ENCODE measurements at regions not wholly inside any gene's neighbourhood (a gene's known extent, or its start where the extent isn't known, plus 50 kb on each side); places are given as distances from the start of the nearest gene placed in this dataset.

DNA sequence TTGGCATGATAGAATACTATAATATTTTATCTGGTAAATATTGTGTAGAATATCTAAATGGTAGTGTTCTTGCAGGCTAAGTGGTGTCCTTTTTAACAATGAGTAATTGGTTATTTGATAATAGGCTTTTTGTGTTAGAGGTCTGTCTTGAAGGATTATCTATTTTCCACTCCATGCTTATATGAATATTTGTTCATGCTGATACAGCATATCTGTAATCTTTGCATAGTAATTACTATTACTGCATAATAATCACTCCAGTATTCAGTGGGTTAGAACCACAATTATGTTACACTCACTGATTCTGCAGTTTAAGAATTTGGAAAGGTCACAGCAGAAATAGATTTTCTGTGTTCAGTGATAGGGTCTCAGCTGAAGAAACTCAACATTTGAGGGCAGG, 1229.9 kb downstream of the MAT2B start:
- TF ChIP-seq POLR2A (IDR thresholded peaks at IDR 0.05; ENCODE audit: low read depth, low read length) (no peak), SP1 (IDR thresholded peaks at IDR 0.05; ENCODE audit: low read depth, low read length) (no peak), CHD1 (IDR thresholded peaks at IDR 0.05; ENCODE audit: low read depth, low read length) (no peak), RAD51 (IDR thresholded peaks at IDR 0.05) (no peak), EP300 (IDR thresholded peaks at IDR 0.05; ENCODE audit: borderline replicate concordance in 1 of 2, control insufficient read depth in 1 of 2, low read depth in 2 of 2, low read length in 2 of 2) (no peak), POU2F2 (IDR thresholded peaks at IDR 0.05; ENCODE audit: borderline replicate concordance, low read depth, low read length) (no peak), SIN3A (IDR thresholded peaks at IDR 0.05; ENCODE audit: low read depth, low read length) (no peak), ESRRA (IDR thresholded peaks at IDR 0.05; ENCODE audit: low read length) (no peak), EZH2 (IDR thresholded peaks at IDR 0.05; ENCODE audit: borderline replicate concordance, control insufficient read depth, low read depth, low read length) (no peak), DPF2 (IDR thresholded peaks at IDR 0.05) (no peak), SREBF2 (IDR thresholded peaks at IDR 0.05; ENCODE audit: low read length) (no peak)
- TF ChIP-seq, protein P1, sequence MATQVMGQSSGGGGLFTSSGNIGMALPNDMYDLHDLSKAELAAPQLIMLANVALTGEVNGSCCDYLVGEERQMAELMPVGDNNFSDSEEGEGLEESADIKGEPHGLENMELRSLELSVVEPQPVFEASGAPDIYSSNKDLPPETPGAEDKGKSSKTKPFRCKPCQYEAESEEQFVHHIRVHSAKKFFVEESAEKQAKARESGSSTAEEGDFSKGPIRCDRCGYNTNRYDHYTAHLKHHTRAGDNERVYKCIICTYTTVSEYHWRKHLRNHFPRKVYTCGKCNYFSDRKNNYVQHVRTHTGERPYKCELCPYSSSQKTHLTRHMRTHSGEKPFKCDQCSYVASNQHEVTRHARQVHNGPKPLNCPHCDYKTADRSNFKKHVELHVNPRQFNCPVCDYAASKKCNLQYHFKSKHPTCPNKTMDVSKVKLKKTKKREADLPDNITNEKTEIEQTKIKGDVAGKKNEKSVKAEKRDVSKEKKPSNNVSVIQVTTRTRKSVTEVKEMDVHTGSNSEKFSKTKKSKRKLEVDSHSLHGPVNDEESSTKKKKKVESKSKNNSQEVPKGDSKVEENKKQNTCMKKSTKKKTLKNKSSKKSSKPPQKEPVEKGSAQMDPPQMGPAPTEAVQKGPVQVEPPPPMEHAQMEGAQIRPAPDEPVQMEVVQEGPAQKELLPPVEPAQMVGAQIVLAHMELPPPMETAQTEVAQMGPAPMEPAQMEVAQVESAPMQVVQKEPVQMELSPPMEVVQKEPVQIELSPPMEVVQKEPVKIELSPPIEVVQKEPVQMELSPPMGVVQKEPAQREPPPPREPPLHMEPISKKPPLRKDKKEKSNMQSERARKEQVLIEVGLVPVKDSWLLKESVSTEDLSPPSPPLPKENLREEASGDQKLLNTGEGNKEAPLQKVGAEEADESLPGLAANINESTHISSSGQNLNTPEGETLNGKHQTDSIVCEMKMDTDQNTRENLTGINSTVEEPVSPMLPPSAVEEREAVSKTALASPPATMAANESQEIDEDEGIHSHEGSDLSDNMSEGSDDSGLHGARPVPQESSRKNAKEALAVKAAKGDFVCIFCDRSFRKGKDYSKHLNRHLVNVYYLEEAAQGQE (IDR thresholded peaks at IDR 0.05; ENCODE audit: low read depth, low read length) = no peak
- TF ChIP-seq, protein P2, sequence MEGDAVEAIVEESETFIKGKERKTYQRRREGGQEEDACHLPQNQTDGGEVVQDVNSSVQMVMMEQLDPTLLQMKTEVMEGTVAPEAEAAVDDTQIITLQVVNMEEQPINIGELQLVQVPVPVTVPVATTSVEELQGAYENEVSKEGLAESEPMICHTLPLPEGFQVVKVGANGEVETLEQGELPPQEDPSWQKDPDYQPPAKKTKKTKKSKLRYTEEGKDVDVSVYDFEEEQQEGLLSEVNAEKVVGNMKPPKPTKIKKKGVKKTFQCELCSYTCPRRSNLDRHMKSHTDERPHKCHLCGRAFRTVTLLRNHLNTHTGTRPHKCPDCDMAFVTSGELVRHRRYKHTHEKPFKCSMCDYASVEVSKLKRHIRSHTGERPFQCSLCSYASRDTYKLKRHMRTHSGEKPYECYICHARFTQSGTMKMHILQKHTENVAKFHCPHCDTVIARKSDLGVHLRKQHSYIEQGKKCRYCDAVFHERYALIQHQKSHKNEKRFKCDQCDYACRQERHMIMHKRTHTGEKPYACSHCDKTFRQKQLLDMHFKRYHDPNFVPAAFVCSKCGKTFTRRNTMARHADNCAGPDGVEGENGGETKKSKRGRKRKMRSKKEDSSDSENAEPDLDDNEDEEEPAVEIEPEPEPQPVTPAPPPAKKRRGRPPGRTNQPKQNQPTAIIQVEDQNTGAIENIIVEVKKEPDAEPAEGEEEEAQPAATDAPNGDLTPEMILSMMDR (IDR thresholded peaks at IDR 0.05 in 2 of 3, conservative IDR thresholded peaks at IDR 0.05 in 1 of 3; ENCODE audit: control insufficient read depth in 2 of 3, extremely low read depth in 1 of 3, insufficient read depth in 1 of 3, low read depth in 3 of 3, low read length in 3 of 3) = no peak

Data from GM12878 (cell line).